ENCODE measurements at regions not wholly inside any gene's neighbourhood (a gene's known extent, or its start where the extent isn't known, plus 50 kb on each side); places are given as distances from the start of the nearest gene placed in this dataset.
"Not testable (repeated sequence)": the region's sequence is repeated elsewhere in the genome, so short reads cannot be mapped to it uniquely, and the experiment has no call there.

GRCh38 chr7:68619526-68619925 lies 978.7 kb upstream of the AUTS2 start:
- no peak for ATAC-seq
- no peak overlapping the region for H3K27ac Mint-ChIP-seq
- peaks cover 23% of the 10 kb centered on the region for H3K9me3 Mint-ChIP-seq (ENCODE audit: low read depth)

GRCh38 chr7:68622500-68622899 lies 975.8 kb upstream of the AUTS2 start:
- Mint-ChIP-seq H3K4me3 (no peak overlapping the region), H3K27me3 (no peaks in the 10 kb centered on the region), H3K27ac (no peak overlapping the region), H3K36me3 (no peaks in the 10 kb centered on the region), H3K4me1 (no peaks in the 10 kb centered on the region), H3K9me3 (ENCODE audit: low read depth) (peaks cover 20% of the 10 kb centered on the region)
- ATAC-seq (no peak), DNase-seq (no peak)
- CTCF ChIA-PET: no interaction called here

More at GRCh38 chr7:68619526-68619925, 978.7 kb upstream of the AUTS2 start:
- no peak for DNase-seq
- Mint-ChIP-seq H3K4me3 (no peak overlapping the region), H3K27me3 (no peaks in the 10 kb centered on the region), H3K4me1 (no peaks in the 10 kb centered on the region), H3K36me3 (no peaks in the 10 kb centered on the region)
- CTCF ChIA-PET: no interaction called here

GRCh38 chr7:68623030-68623429 lies 975.2 kb upstream of the AUTS2 start:
- CTCF ChIA-PET: no interaction called here
- Mint-ChIP-seq H3K36me3 (no peaks in the 10 kb centered on the region), H3K27me3 (no peaks in the 10 kb centered on the region), H3K4me3 (no peak overlapping the region), H3K27ac (no peak overlapping the region), H3K4me1 (no peaks in the 10 kb centered on the region), H3K9me3 (ENCODE audit: low read depth) (peaks cover 17% of the 10 kb centered on the region)
- DNase-seq: no peak
- ATAC-seq: no peak

- Mint-ChIP-seq H3K27ac (no peak overlapping the region), H3K4me3 (no peak overlapping the region), H3K27me3 (no peaks in the 10 kb centered on the region), H3K4me1 (no peaks in the 10 kb centered on the region), H3K9me3 (ENCODE audit: low read depth) (peaks cover 25% of the 10 kb centered on the region), H3K36me3 (no peaks in the 10 kb centered on the region)
- DNase-seq: no peak
- ATAC-seq: no peak
- CTCF ChIA-PET: no interaction called here
Measured at GRCh38 chr7:68627247-68627864, 970.9 kb upstream of the AUTS2 start.

GRCh38 chr7:68630914-68631313 lies 967.4 kb upstream of the AUTS2 start:
- not testable (repeated sequence) for H3K36me3 Mint-ChIP-seq

GRCh38 chr7:68640103-68640502 lies 958.2 kb upstream of the AUTS2 start:
- no peak overlapping the region for H3K4me3 Mint-ChIP-seq
- DNase-seq: no peak
- ATAC-seq: no peak
- CTCF ChIA-PET: no interaction called here
- H3K36me3 Mint-ChIP-seq: no peaks in the 10 kb centered on the region
- H3K9me3 Mint-ChIP-seq (ENCODE audit: low read depth): peaks cover 8% of the 10 kb centered on the region
- no peaks in the 10 kb centered on the region for H3K27me3 Mint-ChIP-seq
- no peak overlapping the region for H3K27ac Mint-ChIP-seq
- H3K4me1 Mint-ChIP-seq: no peaks in the 10 kb centered on the region

More at GRCh38 chr7:68630914-68631313, 967.4 kb upstream of the AUTS2 start:
- ATAC-seq, H3K27me3 Mint-ChIP-seq, H3K4me1 Mint-ChIP-seq, H3K4me3 Mint-ChIP-seq, DNase-seq, CTCF ChIA-PET, H3K27ac Mint-ChIP-seq: not testable (repeated sequence)
- H3K9me3 Mint-ChIP-seq (ENCODE audit: low read depth): peaks cover 14% of the 10 kb centered on the region

- Mint-ChIP-seq H3K27ac (no peak overlapping the region), H3K4me3 (no peak overlapping the region), H3K27me3 (no peaks in the 10 kb centered on the region), H3K4me1 (no peaks in the 10 kb centered on the region), H3K36me3 (no peaks in the 10 kb centered on the region), H3K9me3 (ENCODE audit: low read depth) (peaks cover 10% of the 10 kb centered on the region)
- DNase-seq (no peak), ATAC-seq (no peak)
- CTCF ChIA-PET: no interaction called here
Measured at GRCh38 chr7:68642727-68643126, 955.5 kb upstream of the AUTS2 start.

GRCh38 chr7:68663392-68663791 lies 934.9 kb upstream of the AUTS2 start:
- H3K9me3 Mint-ChIP-seq (ENCODE audit: low read depth): peaks cover 2% of the 10 kb centered on the region
- CTCF ChIA-PET: no interaction called here
- H3K36me3 Mint-ChIP-seq: no peaks in the 10 kb centered on the region
- no peaks in the 10 kb centered on the region for H3K4me1 Mint-ChIP-seq
- DNase-seq (no peak), ATAC-seq (no peak)
- no peak overlapping the region for H3K27ac Mint-ChIP-seq
- H3K4me3 Mint-ChIP-seq: no peak overlapping the region
- no peaks in the 10 kb centered on the region for H3K27me3 Mint-ChIP-seq

- ATAC-seq: no peak
- CTCF ChIA-PET: no interaction called here
- peaks cover 16% of the 10 kb centered on the region for H3K9me3 Mint-ChIP-seq (ENCODE audit: low read depth)
Measured at GRCh38 chr7:68671046-68671445, 927.2 kb upstream of the AUTS2 start.

GRCh38 chr7:68671671-68672070 lies 926.6 kb upstream of the AUTS2 start:
- DNase-seq: no peak
- CTCF ChIA-PET: no interaction called here
- H3K9me3 Mint-ChIP-seq (ENCODE audit: low read depth): peaks cover 16% of the 10 kb centered on the region
- no peaks in the 10 kb centered on the region for H3K27me3 Mint-ChIP-seq
- no peak overlapping the region for H3K4me3 Mint-ChIP-seq
- no peaks in the 10 kb centered on the region for H3K36me3 Mint-ChIP-seq
- no peak overlapping the region for H3K27ac Mint-ChIP-seq
- ATAC-seq: no peak
- H3K4me1 Mint-ChIP-seq: no peaks in the 10 kb centered on the region

More at GRCh38 chr7:68671046-68671445, 927.2 kb upstream of the AUTS2 start:
- DNase-seq: no peak
- Mint-ChIP-seq H3K27me3 (no peaks in the 10 kb centered on the region), H3K36me3 (no peaks in the 10 kb centered on the region), H3K27ac (no peak overlapping the region), H3K4me1 (no peaks in the 10 kb centered on the region), H3K4me3 (no peak overlapping the region)

- Mint-ChIP-seq H3K36me3 (no peaks in the 10 kb centered on the region), H3K4me3 (no peak overlapping the region), H3K27me3 (no peaks in the 10 kb centered on the region), H3K27ac (no peak overlapping the region), H3K9me3 (ENCODE audit: low read depth) (peaks cover 19% of the 10 kb centered on the region), H3K4me1 (no peaks in the 10 kb centered on the region)
- CTCF ChIA-PET: no interaction called here
- DNase-seq (no peak), ATAC-seq (no peak)
Measured at GRCh38 chr7:68674826-68675225, 923.4 kb upstream of the AUTS2 start.

- H3K4me3 Mint-ChIP-seq: no peak overlapping the region
- DNase-seq (no peak), ATAC-seq (no peak)
- H3K27me3 Mint-ChIP-seq: no peaks in the 10 kb centered on the region
- no peaks in the 10 kb centered on the region for H3K36me3 Mint-ChIP-seq
- peaks cover 11% of the 10 kb centered on the region for H3K9me3 Mint-ChIP-seq (ENCODE audit: low read depth)
- H3K4me1 Mint-ChIP-seq: no peaks in the 10 kb centered on the region
- H3K27ac Mint-ChIP-seq: no peak overlapping the region
- CTCF ChIA-PET: no interaction called here
Measured at GRCh38 chr7:68676813-68677535, 921.3 kb upstream of the AUTS2 start.

GRCh38 chr7:68678196-68678595 lies 920.1 kb upstream of the AUTS2 start:
- DNase-seq (no peak), ATAC-seq (no peak)
- peaks cover 11% of the 10 kb centered on the region for H3K9me3 Mint-ChIP-seq (ENCODE audit: low read depth)
- H3K27me3 Mint-ChIP-seq: no peaks in the 10 kb centered on the region
- no peak overlapping the region for H3K27ac Mint-ChIP-seq
- H3K4me1 Mint-ChIP-seq: no peaks in the 10 kb centered on the region
- no peaks in the 10 kb centered on the region for H3K36me3 Mint-ChIP-seq
- CTCF ChIA-PET: no interaction called here
- no peak overlapping the region for H3K4me3 Mint-ChIP-seq

GRCh38 chr7:68679459-68680234 lies 918.6 kb upstream of the AUTS2 start:
- no peaks in the 10 kb centered on the region for H3K4me1 Mint-ChIP-seq
- H3K27me3 Mint-ChIP-seq: no peaks in the 10 kb centered on the region
- no peaks in the 10 kb centered on the region for H3K36me3 Mint-ChIP-seq
- ATAC-seq (no peak), DNase-seq (no peak)
- H3K27ac Mint-ChIP-seq: no peak overlapping the region
- CTCF ChIA-PET: no interaction called here
- H3K9me3 Mint-ChIP-seq (ENCODE audit: low read depth): peaks cover 10% of the 10 kb centered on the region
- H3K4me3 Mint-ChIP-seq: no peak overlapping the region
